Stimulated activated CD4-positive, alpha-beta T cell treated with anti-CD3 and anti-CD28 coated beads, Interleukin-15, amount 100 ng/mL, for 24 hours (primary cell): ENCODE measurements at regions not wholly inside any gene's neighbourhood (a gene's known extent, or its start where the extent isn't known, plus 50 kb on each side); places are given as distances from the start of the nearest gene placed in this dataset.
"Not testable (repeated sequence)": the region's sequence is repeated elsewhere in the genome, so short reads cannot be mapped to it uniquely, and the experiment has no call there.

Source experiments
- DNase-seq: peaks from one replicate; pipeline ENCODE4 v3.0.0-alpha.2; 2020

DNA sequence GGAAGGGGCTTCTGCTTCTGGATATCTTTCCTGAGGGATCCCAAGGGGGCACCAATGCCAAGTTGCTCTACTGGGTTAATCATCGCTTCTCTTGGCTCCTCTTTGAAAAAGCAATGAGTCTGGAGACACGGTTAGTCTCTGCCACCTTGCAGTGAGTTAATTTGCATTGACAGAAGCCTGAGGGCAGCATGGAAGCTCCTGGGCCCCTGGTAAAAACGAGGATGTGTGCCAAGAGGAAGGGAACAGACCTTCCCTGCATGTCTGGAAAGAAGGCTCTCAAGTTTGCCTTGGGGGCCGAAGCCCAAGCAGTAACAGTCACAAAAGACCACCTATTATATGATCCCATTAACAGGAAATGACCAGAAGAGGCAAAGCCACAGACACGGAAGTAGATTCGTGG, 86.7 kb downstream of the IRX5 start:
- DNase-seq, result no peak

DNA sequence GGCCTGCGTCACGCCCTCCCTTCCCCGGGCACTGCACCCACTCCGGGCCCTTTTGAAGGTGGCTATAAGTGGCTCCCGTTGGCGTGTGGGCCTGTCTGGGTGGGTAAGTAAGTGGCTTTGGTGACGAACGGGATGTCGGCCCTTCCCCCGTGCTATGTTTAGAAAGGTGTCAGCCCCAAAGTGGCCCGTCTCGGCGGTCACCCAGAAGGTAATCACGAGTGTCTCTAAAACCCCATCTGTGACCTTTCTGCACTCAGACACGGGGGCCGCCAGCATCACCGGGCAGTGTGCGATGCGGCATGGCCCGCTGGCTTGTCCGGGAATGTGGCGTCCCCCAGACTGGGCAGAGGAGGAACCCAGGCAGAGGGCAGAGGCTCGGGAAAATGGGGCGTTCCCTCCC, 88.2 kb downstream of the IRX5 start:
- no peak for DNase-seq

DNA sequence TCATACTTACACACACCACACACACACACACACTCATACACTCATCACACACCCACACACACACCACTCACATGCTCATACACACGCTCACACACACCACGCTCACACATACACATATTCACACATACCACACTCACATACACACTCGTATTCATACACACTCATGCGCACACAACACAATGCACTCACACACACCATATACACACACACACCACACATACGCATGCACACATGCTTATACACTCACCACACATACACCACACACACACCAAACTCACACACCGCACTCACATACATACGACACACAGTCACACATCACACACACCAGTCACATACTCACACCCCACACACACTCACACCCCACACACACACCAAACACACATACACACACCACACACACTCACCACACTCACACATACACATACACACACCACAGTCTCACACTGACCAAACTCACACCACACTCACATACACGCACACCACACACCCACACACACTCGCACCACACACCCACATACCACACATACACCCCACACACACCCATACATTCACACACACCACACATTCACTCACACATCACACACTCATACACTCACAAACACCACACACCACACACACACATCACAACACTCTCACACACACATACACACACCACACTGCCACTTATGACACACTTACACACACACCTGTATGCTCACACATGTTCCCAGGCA, 88.9 kb downstream of the IRX5 start:
- no peak for DNase-seq

DNA sequence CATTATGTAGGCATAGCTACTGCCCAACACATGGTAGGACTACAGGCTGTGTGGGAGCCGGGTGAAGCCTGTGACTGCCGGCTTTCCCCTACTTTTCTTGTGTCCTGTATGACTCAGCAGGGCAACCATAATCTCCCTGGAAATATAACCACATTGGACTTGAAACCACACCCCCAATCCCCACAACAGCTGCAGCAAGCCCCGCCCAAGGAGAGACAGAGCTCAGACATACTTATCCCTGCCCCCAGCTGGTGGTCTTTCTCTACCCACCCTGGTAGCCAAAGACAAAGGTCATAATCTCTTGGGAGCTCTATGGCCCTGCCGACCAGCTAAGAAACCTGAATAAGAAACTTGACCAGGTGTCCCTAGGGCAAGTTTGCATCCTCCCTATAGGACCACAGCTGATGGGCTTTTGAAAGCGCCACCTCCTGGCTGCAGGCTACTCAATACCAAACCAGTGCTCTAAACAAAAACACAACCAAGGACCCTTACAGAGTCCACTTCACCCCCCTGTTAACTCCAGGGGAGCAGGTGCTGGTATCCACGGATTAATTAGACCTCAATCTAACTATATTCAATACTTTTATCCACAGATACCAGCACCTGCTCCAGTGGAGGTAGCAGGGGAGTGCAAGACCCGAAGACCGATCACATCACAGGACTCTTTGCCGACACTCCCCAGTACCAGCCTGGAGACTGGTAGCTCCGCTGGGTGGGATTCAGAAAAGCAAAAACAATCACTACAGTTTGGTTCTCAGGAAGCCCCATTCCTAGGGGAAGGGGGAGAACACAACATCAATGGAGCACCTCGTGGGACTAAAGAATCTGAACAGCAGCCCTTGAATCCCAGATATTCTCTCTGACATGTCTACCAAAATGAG, 91.2 kb downstream of the IRX5 start:
- DNase-seq, result no peak

GRCh38 chr16:55027260-55027659, 96.6 kb downstream of the IRX5 start:
- not testable (repeated sequence) for DNase-seq

DNA sequence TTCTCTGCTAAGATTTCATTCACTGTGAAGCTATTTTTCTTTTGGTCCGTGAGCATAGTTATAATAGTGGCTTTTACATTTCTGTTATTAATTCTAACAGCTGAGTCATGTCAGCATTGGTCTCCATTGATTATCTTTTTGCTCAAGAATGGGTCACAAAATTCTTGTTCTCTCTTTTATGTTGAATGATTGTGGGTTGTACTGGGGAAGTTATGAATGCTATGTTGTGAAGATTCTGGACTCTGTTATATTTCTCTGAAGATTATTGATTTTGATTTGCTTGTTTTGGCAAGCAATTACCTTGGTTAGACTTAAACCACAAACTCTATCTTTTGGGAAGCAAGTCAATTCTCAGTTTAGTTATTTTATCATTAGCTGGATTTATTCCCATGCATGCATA, 98.8 kb downstream of the IRX5 start:
- DNase-seq, result no peak

DNA sequence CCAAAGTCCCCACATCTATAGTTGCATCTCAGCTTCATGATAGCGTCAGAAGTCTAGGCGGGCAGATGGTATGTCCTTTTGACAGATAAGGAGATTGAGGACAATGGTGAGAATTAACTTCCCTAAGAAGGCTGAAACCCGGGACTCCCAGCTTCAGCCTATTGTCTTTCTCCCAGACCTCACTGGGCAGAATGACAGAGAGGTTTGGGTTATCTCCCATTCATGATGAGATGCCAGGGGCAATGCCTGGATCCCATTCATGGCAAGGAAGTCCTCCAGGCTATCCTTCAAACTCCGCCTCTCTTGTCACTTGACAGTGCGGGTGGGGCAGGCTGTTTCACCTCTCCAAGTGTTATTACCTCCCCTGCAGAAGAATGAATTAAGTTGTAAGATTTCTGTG, 100.3 kb downstream of the IRX5 start:
- DNase-seq, result no peak

GRCh38 chr16:55031481-55031880, 100.8 kb downstream of the IRX5 start:
- no peak for DNase-seq

DNA sequence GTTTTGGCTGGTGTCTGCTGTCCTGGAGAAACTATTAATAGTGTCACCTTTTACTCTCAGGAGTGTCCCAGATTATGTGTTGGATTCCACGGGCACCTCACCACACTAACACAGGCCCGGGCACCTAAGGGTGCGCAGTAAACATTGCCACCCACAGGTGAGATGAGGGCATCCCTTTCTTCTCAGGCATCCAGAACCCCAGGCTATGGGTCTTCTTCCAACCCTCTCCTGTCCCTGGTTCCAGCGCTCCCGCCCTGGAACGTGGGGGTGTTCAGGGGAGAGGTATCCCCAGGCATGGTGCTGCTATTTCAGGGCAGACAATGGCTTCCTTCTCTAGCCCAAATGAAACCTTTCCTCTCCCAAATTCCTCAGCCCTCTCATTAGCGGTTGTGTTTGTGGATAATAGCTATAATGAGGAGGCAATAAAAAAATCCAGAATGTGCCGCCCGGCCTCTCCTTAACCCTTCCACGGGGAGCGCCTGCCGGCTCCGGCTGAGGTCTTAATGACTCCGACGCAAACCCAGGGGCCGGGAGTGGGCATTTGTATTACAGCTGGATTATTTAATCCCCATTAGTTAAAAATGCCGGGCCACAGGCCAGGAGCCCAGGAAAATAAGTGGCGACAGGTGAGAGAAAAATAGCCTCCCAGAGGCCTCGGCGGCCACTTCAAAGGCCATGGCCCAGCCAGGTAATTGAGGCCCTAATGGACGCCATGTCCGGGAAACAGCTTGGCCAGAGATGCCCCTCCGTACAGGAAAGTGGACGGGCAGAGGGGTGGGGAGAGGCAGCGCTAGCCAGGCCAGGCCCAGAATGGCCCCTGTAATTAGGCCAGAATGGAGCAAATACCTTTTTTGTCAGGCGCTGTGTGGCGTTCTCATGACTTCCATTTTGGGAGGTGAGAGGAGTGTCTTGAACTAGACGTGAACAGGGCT, 102.8 kb downstream of the IRX5 start:
- DNase-seq, result no peak

DNA sequence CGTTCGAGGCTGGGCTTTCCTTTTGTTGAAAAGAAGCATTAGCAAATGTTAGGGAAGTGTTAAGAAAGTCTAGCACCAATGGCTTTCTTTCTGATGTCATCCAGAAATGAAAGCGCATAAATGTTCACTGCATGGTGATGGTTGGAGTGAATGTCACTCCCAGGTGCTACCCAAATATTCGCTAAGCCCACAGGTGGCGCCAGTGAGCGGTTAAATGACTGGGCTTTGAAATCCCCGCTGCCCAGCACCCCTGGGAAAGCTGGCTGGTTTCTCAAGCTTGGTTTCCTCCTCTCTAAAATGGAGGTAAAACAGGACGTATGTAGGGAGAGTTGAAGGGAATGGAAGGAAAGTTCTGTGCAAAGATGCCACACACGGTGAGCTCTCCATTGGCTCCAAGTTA, 104.4 kb downstream of the IRX5 start:
- peak; percentile 57 for DNase-seq

GRCh38 chr16:55035956-55036355, 105.3 kb downstream of the IRX5 start:
- DNase-seq, result no peak

DNA sequence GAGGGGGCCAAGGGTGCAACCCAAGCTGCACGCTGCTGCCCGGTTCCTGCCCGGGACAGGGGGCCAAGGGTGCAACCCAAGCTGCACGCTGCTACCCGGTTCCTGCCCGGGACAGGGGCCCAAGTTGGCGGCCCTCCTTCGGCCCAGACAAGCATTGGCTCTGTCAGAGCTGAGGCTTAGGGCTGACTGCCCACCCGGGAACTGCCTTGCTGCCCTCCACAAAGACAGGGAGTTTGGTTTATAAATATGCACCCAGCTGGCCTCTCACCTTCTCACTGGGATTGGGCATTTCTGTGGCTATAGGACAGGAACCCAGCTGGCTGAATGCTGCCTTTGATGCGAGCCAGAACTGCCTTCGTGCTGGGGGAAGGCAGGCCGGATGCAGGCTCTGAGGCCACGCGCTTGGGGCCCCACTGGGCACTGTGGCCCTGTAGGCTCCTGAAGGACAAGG, 105.7 kb downstream of the IRX5 start:
- no peak for DNase-seq

GRCh38 chr16:55037046-55037445, 106.4 kb downstream of the IRX5 start:
- no peak for DNase-seq

GRCh38 chr16:55037966-55038365, 107.3 kb downstream of the IRX5 start:
- no peak for DNase-seq

- no peak for DNase-seq
These were observed 108.4 kb downstream of the IRX5 start for GRCh38 chr16:55039042-55039441.

GRCh38 chr16:55039511-55039910, 108.8 kb downstream of the IRX5 start:
- DNase-seq, result no peak

- DNase-seq, result no peak
These were observed 109.3 kb downstream of the IRX5 start for GRCh38 chr16:55039931-55040330.

DNA sequence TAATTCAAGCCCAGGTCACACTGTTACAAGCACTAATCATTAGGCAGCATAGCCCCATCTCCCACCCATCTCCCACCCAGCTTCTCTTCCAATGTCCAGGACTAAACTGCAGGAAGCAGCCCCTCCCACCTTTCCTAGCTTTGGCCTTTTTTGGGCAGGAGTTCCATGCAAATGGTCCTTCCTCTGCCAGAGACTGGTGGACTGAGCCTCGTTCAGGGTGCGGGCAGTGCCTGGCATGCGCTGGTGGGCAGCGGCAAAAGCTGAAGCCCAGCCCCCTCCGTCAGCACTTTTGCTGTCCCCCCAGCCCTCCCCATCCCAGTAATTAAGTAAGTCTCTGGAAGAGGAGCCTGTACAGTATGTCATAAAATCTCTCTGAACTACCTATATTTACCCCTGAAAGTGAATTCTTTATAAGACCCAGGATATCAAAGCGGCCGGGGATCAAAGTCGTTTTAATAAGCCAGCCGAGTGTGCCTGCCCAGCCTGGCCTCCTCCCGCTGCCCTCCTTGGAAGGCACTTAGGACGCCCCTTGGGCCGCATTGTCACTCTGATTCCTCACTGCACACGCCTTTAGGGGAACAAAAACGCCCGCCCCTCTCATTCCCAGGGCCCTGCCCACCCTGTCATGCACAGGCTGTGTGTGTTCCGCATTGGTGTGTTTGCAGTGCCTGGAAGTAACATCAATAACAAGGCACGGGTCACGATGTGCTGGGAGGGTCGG, 109.9 kb downstream of the IRX5 start:
- no peak for DNase-seq

DNA sequence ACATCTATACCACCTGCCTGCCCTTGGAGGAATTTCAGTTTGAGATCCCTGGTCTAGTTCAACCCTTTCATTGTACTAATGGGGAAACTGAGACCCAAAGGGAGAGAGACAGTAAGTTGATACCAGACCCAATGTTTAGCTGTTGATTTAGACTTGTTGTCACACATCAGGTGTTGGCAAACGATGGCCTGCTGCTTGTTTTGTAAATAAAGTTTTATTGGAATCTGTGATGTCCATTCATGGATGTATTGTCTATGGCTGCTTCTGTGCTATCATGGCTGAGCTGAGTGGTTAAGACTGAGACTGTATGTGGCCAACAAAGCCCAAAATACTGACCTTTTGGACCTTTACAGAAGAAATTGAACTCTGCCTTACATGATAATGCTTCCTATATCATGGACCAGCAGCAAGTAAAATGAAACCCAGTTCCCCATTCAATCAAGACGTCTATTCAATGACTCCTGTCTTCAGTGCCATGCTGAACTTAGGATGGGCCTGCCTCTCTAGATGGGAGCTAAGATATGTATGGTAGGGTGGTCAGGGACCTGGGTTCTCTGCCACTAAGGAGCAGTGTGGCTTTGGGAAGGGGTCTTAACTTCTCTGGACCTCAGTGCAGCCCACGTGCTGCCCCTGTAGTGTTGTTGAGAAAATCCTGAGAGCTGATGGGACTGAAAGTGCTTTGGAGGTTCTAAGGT, 111.0 kb downstream of the IRX5 start:
- DNase-seq, result no peak

- DNase-seq, result no peak
These were observed 112.1 kb downstream of the IRX5 start for GRCh38 chr16:55042556-55043432.

- DNase-seq, result no peak
These were observed 112.8 kb downstream of the IRX5 start for GRCh38 chr16:55043499-55043898.
